HepG2 (cell line): ENCODE measurements at regions not wholly inside any gene's neighbourhood (a gene's known extent, or its start where the extent isn't known, plus 50 kb on each side); places are given as distances from the start of the nearest gene placed in this dataset.

Experiments used
- ATAC-seq: fragments of 200-7000 bp; cut with Tn5 transposase; 3 replicates; pipeline ENCODE4 v1.9.1; 2020; ENCODE audit warnings: mild to moderate bottlenecking, moderate library complexity
- BruUV-seq: library from RNA; stranded (reverse); fragments of 400-500 nt; replicated peaks from 2 replicates; lab custom pipeline; 2021; lab: Mats Ljungman, UMichigan
- CTCF ChIA-PET: fragments of 300-600 bp; formaldehyde crosslinking; extraction: SDS; loops from one replicate; lab custom pipeline; 2021; ENCODE audit warnings: low total read pairs, inconsistent platforms, low intra/inter-chr PET ratio; lab: Yijun Ruan, JAX
- POLR2A ChIA-PET: fragments of 350-600 bp; sonication (Branson Sonifier 250); formaldehyde crosslinking; loops from one replicate; lab custom pipeline; 2020; ENCODE audit warnings: antibody characterized with exemption, inconsistent platforms; lab: Yijun Ruan, JAX
- DNase-seq: peaks from one replicate; pipeline ENCODE4 v3.0.0-alpha.2; 2015; ENCODE audit warnings: low spot score
- FAIRE-seq: peaks from 3 replicates; lab custom pipeline; 2011; peaks lifted over from hg19 to GRCh38; lab: Jason Lieb, UNC
- H2AFZ ChIP-seq: one replicate; pipeline ENCODE4 v1.6.1; 2011; ENCODE audit warnings: low read length, inconsistent platforms
- H3K27ac ChIP-seq: fragments of 300-600 bp; 3 replicates; pipeline ENCODE4 v1.8.0; 2011; ENCODE audit warnings: mixed run types, mild to moderate bottlenecking, mixed read lengths, low read length, inconsistent platforms; ENCODE audit not compliant: insufficient read depth; ENCODE audit errors: extremely low read length
- H3K27me3 ChIP-seq, 2 experiments: fragments of 200-600 bp in 1 of 2; 2 replicates in 1 of 2; 3 replicates in 1 of 2; pipeline versions ENCODE4 v1.6.0 to v1.8.0; 2011; ENCODE audit warnings: low read length in 2 of 2, mild to moderate bottlenecking in 2 of 2, moderate library complexity in 2 of 2, inconsistent platforms in 1 of 2; ENCODE audit not compliant: insufficient read depth in 2 of 2, control insufficient read depth in 1 of 2
- H3K36me3 ChIP-seq, 2 experiments: fragments of 200-600 bp in 1 of 2; replicated peaks in 1 of 2; 2 replicates in 1 of 2; 3 replicates in 1 of 2; pipeline versions ENCODE4 v1.5.1 to v1.8.0; 2011; ENCODE audit warnings: low read length in 2 of 2, inconsistent platforms in 1 of 2; ENCODE audit not compliant: insufficient read depth in 2 of 2, control insufficient read depth in 1 of 2
- H3K4me1 ChIP-seq: 2 replicates; pipeline ENCODE4 v1.5.1; 2012; ENCODE audit warnings: low read length, inconsistent platforms; ENCODE audit not compliant: insufficient read depth
- H3K4me2 ChIP-seq: 2 replicates; pipeline ENCODE4 v1.6.0; 2011; ENCODE audit warnings: low read depth, low read length, inconsistent platforms
- H3K4me3 ChIP-seq, 3 experiments: fragments of 200-600 bp in 1 of 3; sonication (generic), shearing (Covaris generic) in 1 of 3; replicated peaks in 1 of 3; 2 replicates each; pipeline ENCODE4 v1.5.1; 2011 to 2016; ENCODE audit warnings: low read length in 3 of 3, inconsistent platforms in 2 of 3, low read depth in 2 of 3, mild to moderate bottlenecking in 2 of 3, control low read depth in 1 of 3, mixed read lengths in 1 of 3; ENCODE audit not compliant: insufficient read depth in 1 of 3
- H3K79me2 ChIP-seq: one replicate; pipeline ENCODE4 v1.6.1; 2011; ENCODE audit warnings: low read length, inconsistent platforms; ENCODE audit not compliant: insufficient read depth
- H3K9ac ChIP-seq: 2 replicates; pipeline ENCODE4 v1.6.0; 2011; ENCODE audit warnings: mild to moderate bottlenecking, low read depth, low read length, inconsistent platforms; ENCODE audit not compliant: insufficient read depth
- H3K9me3 ChIP-seq: 2 replicates; pipeline ENCODE4 v1.5.1; 2012; ENCODE audit warnings: mild to moderate bottlenecking, low read length
- H4K20me1 ChIP-seq: 2 replicates; pipeline ENCODE4 v1.6.0; 2011; ENCODE audit warnings: inconsistent platforms, mild to moderate bottlenecking, low read length, moderate library complexity; ENCODE audit not compliant: insufficient read depth
- ARHGAP35 ChIP-seq: sonication (generic); formaldehyde crosslinking; IDR thresholded peaks from 2 replicates; pipeline ENCODE4 v1.9.0; 2022; ENCODE audit warnings: mild to moderate bottlenecking, inconsistent platforms, moderate library complexity, missing genetic modification reagents, borderline replicate concordance
- CBX5 ChIP-seq: sonication (generic); formaldehyde crosslinking; IDR thresholded peaks from 2 replicates; pipeline ENCODE4 v1.4.0; 2020; ENCODE audit warnings: missing genetic modification reagents, borderline replicate concordance
- ETV5 ChIP-seq: IDR thresholded peaks from 2 replicates; pipeline ENCODE4 v1.6.1; 2018; ENCODE audit warnings: missing biosample characterization, missing genetic modification reagents, inconsistent platforms, borderline replicate concordance
- ETV6 ChIP-seq: sonication (generic); formaldehyde crosslinking; conservative IDR thresholded peaks from 2 replicates; pipeline ENCODE4 v1.4.0; 2020; ENCODE audit warnings: missing genetic modification reagents
- FOXK2 ChIP-seq: fragments of 450-650 bp; IDR thresholded peaks from 2 replicates; pipeline ENCODE4 v1.6.1; 2016
- FOXP1 ChIP-seq, 2 experiments: fragments of 450-650 bp in 1 of 2; IDR thresholded peaks; 2 replicates each; pipeline ENCODE4 v1.6.1; 2017 to 2018; ENCODE audit warnings: antibody characterized with exemption in 1 of 2
- HIVEP1 ChIP-seq: sonication (generic); formaldehyde crosslinking; IDR thresholded peaks from 2 replicates; pipeline ENCODE4 v1.4.0; 2020; ENCODE audit warnings: mild to moderate bottlenecking, missing genetic modification reagents
- KAT2B ChIP-seq: fragments of 150-350 bp; IDR thresholded peaks from 2 replicates; pipeline ENCODE4 v1.6.1; 2014; ENCODE audit warnings: low read depth, low read length, borderline replicate concordance
- MBD4 ChIP-seq: IDR thresholded peaks from 2 replicates; pipeline ENCODE4 v1.6.1; 2012; ENCODE audit warnings: low read length, inconsistent platforms, borderline replicate concordance
- REPIN1 ChIP-seq: sonication (generic); formaldehyde crosslinking; IDR thresholded peaks from 2 replicates; pipeline ENCODE4 v1.8.0; 2022; ENCODE audit warnings: missing genetic modification reagents, low read depth, mild to moderate bottlenecking, borderline replicate concordance
- RNF2 ChIP-seq: fragments of 450-650 bp; conservative IDR thresholded peaks from 2 replicates; pipeline ENCODE4 v1.6.1; 2016; ENCODE audit warnings: low read depth
- SP2 ChIP-seq: sonication (generic); formaldehyde crosslinking; IDR thresholded peaks from 2 replicates; pipeline ENCODE4 v1.5.1; 2020; ENCODE audit warnings: mild to moderate bottlenecking, missing genetic modification reagents
- ZBTB21 ChIP-seq: sonication (generic); formaldehyde crosslinking; IDR thresholded peaks from 2 replicates; pipeline ENCODE4 v1.4.0; 2020; ENCODE audit warnings: missing genetic modification reagents
- ZFP41 ChIP-seq: sonication (generic); formaldehyde crosslinking; IDR thresholded peaks from 2 replicates; pipeline ENCODE4 v1.4.0; 2020; ENCODE audit warnings: mild to moderate bottlenecking, missing genetic modification reagents, borderline replicate concordance
- ZNF12 ChIP-seq: sonication (generic); formaldehyde crosslinking; IDR thresholded peaks from 2 replicates; pipeline ENCODE4 v1.5.0; 2020; ENCODE audit warnings: missing genetic modification reagents
- ZNF280B ChIP-seq: sonication (generic); formaldehyde crosslinking; IDR thresholded peaks from 2 replicates; pipeline ENCODE4 v1.5.0; 2020; ENCODE audit warnings: missing genetic modification reagents, mild to moderate bottlenecking, borderline replicate concordance
- ZNF350 ChIP-seq: sonication (generic); formaldehyde crosslinking; IDR thresholded peaks from 2 replicates; pipeline ENCODE4 v1.4.0; 2020; ENCODE audit warnings: mild to moderate bottlenecking, low read depth, missing genetic modification reagents, borderline replicate concordance
- ZNF367 ChIP-seq: sonication (generic); formaldehyde crosslinking; IDR thresholded peaks from 2 replicates; pipeline ENCODE4 v1.4.0; 2020; ENCODE audit warnings: missing genetic modification reagents, borderline replicate concordance
- ZNF790 ChIP-seq: sonication (generic); formaldehyde crosslinking; IDR thresholded peaks from 2 replicates; pipeline ENCODE4 v1.8.0; 2022; ENCODE audit warnings: missing genetic modification reagents, mild to moderate bottlenecking, borderline replicate concordance
- WGBS: methylation state at CpG from one replicate; pipeline ENCODE4 v1.1.6; 2017; ENCODE audit warnings: low lambda C conversion rate; 5-methylcytosine and 5-hydroxymethylcytosine counted together
- in situ Hi-C: cut with HindIII; loops from 2 replicates; pipeline ENCODE4 v1.10.0; 2017; ENCODE audit warnings: low pct_unique_long_range_greater_than_20kb; ENCODE audit not compliant: extremely low pct_ligation_motif_present
- intact Hi-C: fragments of 100-400 bp; cut with micrococcal nuclease; formaldehyde crosslinking; loops from one replicate; pipeline ENCODE4 v1.10.0; 2022; ENCODE audit not compliant: unreplicated experiment
- TF ChIP-seq, protein P1 (sequence below): sonication (generic); formaldehyde crosslinking; IDR thresholded peaks from 2 replicates; pipeline ENCODE4 v1.4.0; 2020; ENCODE audit warnings: mild to moderate bottlenecking, low read depth, missing genetic modification reagents

GRCh38 chr2:191578031-191578430 is 99.9 kb upstream of the NABP1 start (continued):
- TF ChIP-seq, protein P1, sequence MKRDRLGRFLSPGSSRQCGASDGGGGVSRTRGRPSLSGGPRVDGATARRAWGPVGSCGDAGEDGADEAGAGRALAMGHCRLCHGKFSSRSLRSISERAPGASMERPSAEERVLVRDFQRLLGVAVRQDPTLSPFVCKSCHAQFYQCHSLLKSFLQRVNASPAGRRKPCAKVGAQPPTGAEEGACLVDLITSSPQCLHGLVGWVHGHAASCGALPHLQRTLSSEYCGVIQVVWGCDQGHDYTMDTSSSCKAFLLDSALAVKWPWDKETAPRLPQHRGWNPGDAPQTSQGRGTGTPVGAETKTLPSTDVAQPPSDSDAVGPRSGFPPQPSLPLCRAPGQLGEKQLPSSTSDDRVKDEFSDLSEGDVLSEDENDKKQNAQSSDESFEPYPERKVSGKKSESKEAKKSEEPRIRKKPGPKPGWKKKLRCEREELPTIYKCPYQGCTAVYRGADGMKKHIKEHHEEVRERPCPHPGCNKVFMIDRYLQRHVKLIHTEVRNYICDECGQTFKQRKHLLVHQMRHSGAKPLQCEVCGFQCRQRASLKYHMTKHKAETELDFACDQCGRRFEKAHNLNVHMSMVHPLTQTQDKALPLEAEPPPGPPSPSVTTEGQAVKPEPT (CRISPR knock-in tag) = no peak
- TF ChIP-seq FOXK2 (no peak), ZNF350 (no peak), ZFP41 (CRISPR knock-in tag) (no peak), ETV6 (CRISPR knock-in tag) (no peak), MBD4 (no peak), ARHGAP35 (no peak), RNF2 (no peak), ZBTB21 (CRISPR knock-in tag) (no peak), ZNF12 (CRISPR knock-in tag) (no peak), ZNF367 (CRISPR knock-in tag) (no peak)

- WGBS = 54% methylated on average over 4 of the region's 4 CpGs
- FAIRE-seq = no peak
- BruUV-seq = no TSS peak
These were observed 97.4 kb upstream of the NABP1 start for GRCh38 chr2:191580581-191580980.

More at GRCh38 chr2:191580581-191580980, 97.4 kb upstream of the NABP1 start:
- no peaks in the 10 kb centered on the region for H3K79me2 ChIP-seq
- intact Hi-C loops = no loop called here
- no peak overlapping the region for H3K4me2 ChIP-seq
- no peak overlapping the region for H3K27ac ChIP-seq
- no peak for TF ChIP-seq SP2 (CRISPR knock-in tag)
- TF ChIP-seq REPIN1 (CRISPR knock-in tag) = no peak
- TF ChIP-seq CBX5 (CRISPR knock-in tag) = no peak
- TF ChIP-seq ETV5 (CRISPR knock-in tag) = no peak
- no peak for TF ChIP-seq KAT2B
- TF ChIP-seq ZNF280B (CRISPR knock-in tag) = no peak
- no peak for TF ChIP-seq HIVEP1 (CRISPR knock-in tag)
- no peak for TF ChIP-seq ZNF790
- TF ChIP-seq FOXP1 (IDR thresholded peaks at IDR 0.05) = no peak
- TF ChIP-seq FOXP1 (CRISPR knock-in tag; IDR thresholded peaks at IDR 0.05) = no peak
- H2AFZ ChIP-seq = no peak overlapping the region
- H3K9me3 ChIP-seq = no peaks in the 10 kb centered on the region
- POLR2A ChIA-PET = no interaction called here
- no peaks in the 10 kb centered on the region for H4K20me1 ChIP-seq
- H3K4me1 ChIP-seq = no peaks in the 10 kb centered on the region
- H3K4me3 ChIP-seq = no peak overlapping the region
- H3K27me3 ChIP-seq = no peaks in the 10 kb centered on the region
- CTCF ChIA-PET = no interaction called here
- DNase-seq (no peak), ATAC-seq (no peak)
- in situ Hi-C loops = no loop called here
- no peak overlapping the region for H3K9ac ChIP-seq
- H3K36me3 ChIP-seq = no peaks in the 10 kb centered on the region
